OCI-LY7 (cell line): ENCODE measurements at regions not wholly inside any gene's neighbourhood (a gene's known extent, or its start where the extent isn't known, plus 50 kb on each side); places are given as distances from the start of the nearest gene placed in this dataset.

Experiments used
- BruUV-seq: library from RNA; stranded (reverse); fragments of 400-500 nt; replicated peaks from 2 replicates; lab custom pipeline; 2021; lab: Mats Ljungman, UMichigan
- CTCF ChIA-PET: fragments of 300-600 bp; sonication (Branson Sonifier 250); formaldehyde crosslinking; loops from one replicate; lab custom pipeline; 2022; ENCODE audit warnings: antibody characterized with exemption; ENCODE audit not compliant: unreplicated experiment; lab: Charles Lee
- POLR2A ChIA-PET: fragments of 300-600 bp; sonication (Branson Sonifier 250); formaldehyde crosslinking; loops from one replicate; lab custom pipeline; 2022; ENCODE audit warnings: antibody characterized with exemption; lab: Charles Lee
- DNase-seq: peaks from one replicate; pipeline ENCODE4 v3.0.0-alpha.2; 2015; ENCODE audit warnings: low spot score
- H2AFZ ChIP-seq: fragments of 200-600 bp; sonication (generic), shearing (Covaris generic); 2 replicates; pipeline ENCODE4 v1.6.1; 2014; ENCODE audit warnings: mild to moderate bottlenecking, antibody characterized with exemption, low read length, moderate library complexity
- H3K27ac ChIP-seq: fragments of 200-600 bp; sonication (generic); 2 replicates; pipeline ENCODE4 v1.5.1; 2014; ENCODE audit warnings: mixed run types, low read depth, mild to moderate bottlenecking, moderate library complexity, low read length, inconsistent platforms; ENCODE audit not compliant: poor library complexity, severe bottlenecking
- H3K36me3 ChIP-seq: fragments of 200-600 bp; sonication (generic); 2 replicates; pipeline ENCODE4 v1.6.1; 2014; ENCODE audit warnings: mild to moderate bottlenecking, antibody characterized with exemption, low read length, moderate library complexity, mixed read lengths; ENCODE audit not compliant: insufficient read depth
- H3K4me1 ChIP-seq: fragments of 200-600 bp; sonication (generic); 2 replicates; pipeline ENCODE4 v1.5.1; 2014; ENCODE audit warnings: mild to moderate bottlenecking, low read length; ENCODE audit not compliant: insufficient read depth, poor library complexity, severe bottlenecking
- H3K4me2 ChIP-seq: fragments of 200-600 bp; sonication (generic); 2 replicates; pipeline ENCODE4 v1.6.1; 2014; ENCODE audit warnings: mild to moderate bottlenecking, low read length
- H3K4me3 ChIP-seq: fragments of 200-600 bp; sonication (generic); 2 replicates; pipeline ENCODE4 v1.5.1; 2014; ENCODE audit warnings: mild to moderate bottlenecking, low read depth, low read length; ENCODE audit not compliant: poor library complexity, severe bottlenecking
- H3K79me2 ChIP-seq: fragments of 200-600 bp; sonication (generic); 2 replicates; pipeline ENCODE4 v1.6.1; 2016; ENCODE audit warnings: low read depth, mild to moderate bottlenecking, low read length, moderate library complexity, mixed read lengths; ENCODE audit not compliant: insufficient read depth
- H3K9me2 ChIP-seq: fragments of 200-600 bp; sonication (generic); 2 replicates; pipeline ENCODE4 v1.6.1; 2016; ENCODE audit warnings: mild to moderate bottlenecking, low read length, mixed read lengths; ENCODE audit not compliant: insufficient read depth
- H3K9me3 ChIP-seq: fragments of 200-600 bp; sonication (generic); 2 replicates; pipeline ENCODE4 v1.6.1; 2014; ENCODE audit warnings: mild to moderate bottlenecking, mixed run types, low read length, mixed read lengths
- H4K20me1 ChIP-seq: fragments of 200-600 bp; sonication (generic); 2 replicates; pipeline ENCODE4 v1.6.1; 2014; ENCODE audit warnings: mild to moderate bottlenecking, antibody characterized with exemption, low read length, moderate library complexity, mixed read lengths; ENCODE audit not compliant: insufficient read depth
- CTCF ChIP-seq: fragments of 200-600 bp; sonication (generic); conservative IDR thresholded peaks from 2 replicates; pipeline ENCODE4 v1.5.1; 2014; ENCODE audit warnings: mild to moderate bottlenecking, antibody characterized with exemption, low read length, moderate library complexity, mixed read lengths
- EZH2phosphoT487 ChIP-seq: fragments of 200-600 bp; sonication (generic); IDR thresholded peaks from 2 replicates; pipeline ENCODE4 v1.6.1; 2018; ENCODE audit warnings: low read depth, borderline replicate concordance, mild to moderate bottlenecking, mixed run types, antibody characterized with exemption, low read length, moderate library complexity, mixed read lengths
- intact Hi-C: fragments of 100-400 bp; cut with micrococcal nuclease; formaldehyde crosslinking; loops from one replicate; pipeline ENCODE4 v1.10.0; 2022; ENCODE audit not compliant: unreplicated experiment

GRCh38 chr11:115928811-115929210 lies 424.6 kb upstream of the CADM1 start:
- POLR2A ChIA-PET = interaction anchor here (0.5 to 8.6 kb wide), 15 partner anchors 9 to 704 kb away, joined by 3 to 94 read pairs (median 5); no protein-coding TSS in a partner anchor
- intact Hi-C loops = no loop called here
- no peaks in the 10 kb centered on the region for H4K20me1 ChIP-seq
- H3K4me1 ChIP-seq = peaks cover 57% of the 10 kb centered on the region
- no peaks in the 10 kb centered on the region for H3K9me2 ChIP-seq
- H3K79me2 ChIP-seq = no peaks in the 10 kb centered on the region
- no peak overlapping the region for H3K4me3 ChIP-seq
- H3K27ac ChIP-seq = no peak overlapping the region
- TF ChIP-seq CTCF = no peak
- TF ChIP-seq EZH2phosphoT487 = no peak
- no peaks in the 10 kb centered on the region for H3K36me3 ChIP-seq
- H3K9me3 ChIP-seq = no peaks in the 10 kb centered on the region
- DNase-seq = no peak
- CTCF ChIA-PET = interaction anchor here (1.5 to 3.2 kb wide), 2 partner anchors 10 to 16 kb away, joined by 4 to 24 read pairs; no protein-coding TSS in a partner anchor
- H3K4me2 ChIP-seq = no peak overlapping the region
- BruUV-seq = no TSS peak
- H2AFZ ChIP-seq = no peak overlapping the region

- H3K4me1 ChIP-seq = peaks cover 54% of the 10 kb centered on the region
- no peak overlapping the region for H2AFZ ChIP-seq
- no peaks in the 10 kb centered on the region for H4K20me1 ChIP-seq
- DNase-seq = peak; percentile 29
- POLR2A ChIA-PET = interaction anchor here (1.5 to 8.6 kb wide), 6 partner anchors 9 to 32 kb away, joined by 3 to 94 read pairs (median 6); no protein-coding TSS in a partner anchor
- no peak overlapping the region for H3K27ac ChIP-seq
- CTCF ChIA-PET = interaction anchor here (0.6 kb wide), 2 partner anchors 8 to 426 kb away, joined by 3 read pairs; no protein-coding TSS in a partner anchor
- no peaks in the 10 kb centered on the region for H3K36me3 ChIP-seq
- H3K4me2 ChIP-seq = no peak overlapping the region
- intact Hi-C loops = no loop called here
- BruUV-seq = no TSS peak
- no peaks in the 10 kb centered on the region for H3K9me3 ChIP-seq
- H3K4me3 ChIP-seq = no peak overlapping the region
- TF ChIP-seq EZH2phosphoT487 (no peak), CTCF (no peak)
- H3K9me2 ChIP-seq = no peaks in the 10 kb centered on the region
- H3K79me2 ChIP-seq = no peaks in the 10 kb centered on the region
Observed at GRCh38 chr11:115927823-115928329, 423.7 kb upstream of the CADM1 start.

GRCh38 chr11:115926601-115927000 lies 422.4 kb upstream of the CADM1 start:
- intact Hi-C loops = no loop called here
- Histone ChIP-seq H4K20me1 (no peaks in the 10 kb centered on the region), H3K4me1 (peaks cover 57% of the 10 kb centered on the region), H3K9me2 (no peaks in the 10 kb centered on the region), H3K36me3 (no peaks in the 10 kb centered on the region), H3K9me3 (no peaks in the 10 kb centered on the region), H3K4me3 (no peak overlapping the region), H3K4me2 (no peak overlapping the region), H3K79me2 (no peaks in the 10 kb centered on the region), H3K27ac (no peak overlapping the region), H2AFZ (no peak overlapping the region)
- BruUV-seq = no TSS peak
- no peak for DNase-seq
- CTCF ChIA-PET = interaction anchor here (1.7 kb wide), 1 partner anchor 21 kb away, joined by 4 read pairs; no protein-coding TSS in a partner anchor
- POLR2A ChIA-PET = interaction anchor here (0.5 to 8.6 kb wide), 5 partner anchors 7 to 550 kb away, joined by 3 to 94 read pairs (median 4); no protein-coding TSS in a partner anchor
- TF ChIP-seq EZH2phosphoT487 = no peak
- TF ChIP-seq CTCF = no peak
